WERI-Rb-1 (cell line): ENCODE measurements at regions not wholly inside any gene's neighbourhood (a gene's known extent, or its start where the extent isn't known, plus 50 kb on each side); places are given as distances from the start of the nearest gene placed in this dataset.
A peak's percentile ranks its signal among the peaks of the same experiment; 100 is the strongest.

ENCODE experiments used
- DNase-seq: peaks from one replicate; pipeline ENCODE4 v3.0.0-alpha.2; 2020
- H3K27ac ChIP-seq: fragments of 250-450 bp; sonication (Bioruptor Pico); 2 replicates; pipeline ENCODE4 v1.5.1; 2020; ENCODE audit warnings: mild to moderate bottlenecking, moderate library complexity
- H3K27me3 ChIP-seq: fragments of 250-450 bp; sonication (Bioruptor Pico); 2 replicates; pipeline ENCODE4 v1.5.1; 2021; ENCODE audit warnings: mild to moderate bottlenecking, low read depth, moderate library complexity; ENCODE audit not compliant: insufficient read depth, severe bottlenecking
- H3K36me3 ChIP-seq: fragments of 250-450 bp; sonication (Bioruptor Pico); 2 replicates; pipeline ENCODE4 v1.5.1; 2020; ENCODE audit warnings: mild to moderate bottlenecking, moderate library complexity
- H3K4me3 ChIP-seq: 2 replicates; pipeline ENCODE4 v1.5.1; 2011; ENCODE audit warnings: low read depth, mild to moderate bottlenecking, control low read depth, low read length
- H3K9me3 ChIP-seq: fragments of 250-450 bp; sonication (Bioruptor Pico); 2 replicates; pipeline ENCODE4 v1.5.1; 2021; ENCODE audit warnings: mild to moderate bottlenecking, moderate library complexity; ENCODE audit not compliant: severe bottlenecking
- TF ChIP-seq, protein P1 (sequence below): IDR thresholded peaks from 2 replicates; pipeline ENCODE4 v1.5.1; 2011; ENCODE audit warnings: low read depth, mild to moderate bottlenecking, control low read depth, inconsistent platforms, low read length

DNA sequence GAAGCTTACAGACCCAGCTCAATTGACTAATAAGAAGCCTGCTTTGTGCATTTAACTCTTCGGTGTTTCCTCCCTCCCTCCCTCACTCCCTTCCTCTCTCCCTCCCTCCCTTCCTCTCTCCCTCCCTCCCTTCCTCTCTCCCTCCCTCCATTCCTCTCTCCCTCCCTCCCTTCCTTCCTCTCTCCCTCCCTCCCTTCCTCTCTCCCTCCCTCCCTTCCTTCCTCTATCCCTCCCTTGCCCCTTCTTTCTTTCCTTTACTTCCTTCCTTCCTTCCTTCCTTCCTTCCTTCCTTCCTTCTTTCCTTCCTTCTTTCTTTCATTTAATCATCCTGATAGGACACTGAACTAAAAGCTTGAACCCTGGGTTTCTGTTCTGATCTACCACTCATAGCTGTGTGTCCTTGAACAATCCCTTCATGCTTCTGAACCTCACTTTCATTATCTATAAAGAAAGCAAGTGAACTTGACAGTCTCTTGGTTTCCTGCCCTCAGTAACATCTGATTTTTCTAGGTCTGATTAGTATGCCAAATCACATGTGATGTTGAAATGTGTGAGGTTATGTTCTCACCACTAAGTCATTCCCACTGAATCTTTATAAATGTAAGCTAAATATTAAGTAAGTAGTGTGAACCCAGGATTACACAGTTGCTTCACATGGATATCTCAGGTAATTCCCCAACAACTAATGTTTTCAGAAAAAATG lies 132.3 kb upstream of the BMP2 start:
- peaks cover 40% of the 10 kb centered on the region for H3K27me3 ChIP-seq
- no peaks in the 10 kb centered on the region for H3K36me3 ChIP-seq
- no peaks in the 10 kb centered on the region for H3K9me3 ChIP-seq
- H3K27ac ChIP-seq, result no peak overlapping the region
- TF ChIP-seq, protein P1, sequence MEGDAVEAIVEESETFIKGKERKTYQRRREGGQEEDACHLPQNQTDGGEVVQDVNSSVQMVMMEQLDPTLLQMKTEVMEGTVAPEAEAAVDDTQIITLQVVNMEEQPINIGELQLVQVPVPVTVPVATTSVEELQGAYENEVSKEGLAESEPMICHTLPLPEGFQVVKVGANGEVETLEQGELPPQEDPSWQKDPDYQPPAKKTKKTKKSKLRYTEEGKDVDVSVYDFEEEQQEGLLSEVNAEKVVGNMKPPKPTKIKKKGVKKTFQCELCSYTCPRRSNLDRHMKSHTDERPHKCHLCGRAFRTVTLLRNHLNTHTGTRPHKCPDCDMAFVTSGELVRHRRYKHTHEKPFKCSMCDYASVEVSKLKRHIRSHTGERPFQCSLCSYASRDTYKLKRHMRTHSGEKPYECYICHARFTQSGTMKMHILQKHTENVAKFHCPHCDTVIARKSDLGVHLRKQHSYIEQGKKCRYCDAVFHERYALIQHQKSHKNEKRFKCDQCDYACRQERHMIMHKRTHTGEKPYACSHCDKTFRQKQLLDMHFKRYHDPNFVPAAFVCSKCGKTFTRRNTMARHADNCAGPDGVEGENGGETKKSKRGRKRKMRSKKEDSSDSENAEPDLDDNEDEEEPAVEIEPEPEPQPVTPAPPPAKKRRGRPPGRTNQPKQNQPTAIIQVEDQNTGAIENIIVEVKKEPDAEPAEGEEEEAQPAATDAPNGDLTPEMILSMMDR, result no peak
- no peak overlapping the region for H3K4me3 ChIP-seq
- DNase-seq, result no peak

DNA sequence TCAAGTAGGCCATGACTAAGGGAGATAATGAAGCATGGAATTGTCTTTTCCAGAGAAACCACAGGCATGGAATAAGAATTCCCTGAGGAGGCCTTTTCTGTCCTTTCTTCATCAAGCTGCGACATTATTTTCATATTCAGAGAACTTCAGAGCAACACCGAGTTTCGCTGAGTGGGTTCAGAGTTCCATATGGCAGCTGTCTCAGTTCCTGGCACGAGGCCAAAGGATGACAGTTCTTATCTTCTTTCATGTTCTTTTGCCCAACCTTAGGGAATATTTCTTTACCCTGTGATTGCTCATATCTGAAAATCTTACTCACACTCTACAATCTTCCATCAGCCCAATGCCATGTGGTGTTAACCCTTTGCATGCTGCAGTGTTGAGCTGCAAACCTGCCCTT lies 135.3 kb upstream of the BMP2 start:
- Histone ChIP-seq H3K36me3 (no peaks in the 10 kb centered on the region), H3K9me3 (no peaks in the 10 kb centered on the region), H3K4me3 (no peak overlapping the region), H3K27me3 (peaks cover 48% of the 10 kb centered on the region), H3K27ac (no peak overlapping the region)
- TF ChIP-seq, protein P1, result no peak
- DNase-seq, result no peak

DNA sequence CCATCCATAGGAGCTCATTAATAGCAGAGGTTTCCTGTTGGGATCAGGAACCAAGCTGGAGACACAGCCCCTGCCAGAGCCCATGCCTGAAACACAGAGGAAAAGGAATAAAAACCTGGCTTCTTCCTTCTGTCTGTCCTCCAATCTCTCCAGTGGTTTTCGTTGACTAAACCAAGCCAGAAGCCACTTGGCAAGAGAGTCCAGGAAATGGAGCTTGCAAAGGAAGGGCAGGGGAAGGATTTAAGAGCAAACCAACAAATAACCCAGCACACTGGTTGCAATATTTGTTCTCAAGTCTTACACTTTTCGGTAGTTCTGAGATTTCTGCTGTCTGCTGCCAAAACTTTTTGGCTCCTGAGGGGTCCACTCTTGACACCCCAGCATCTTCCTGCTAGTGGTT lies 137.0 kb upstream of the BMP2 start:
- no peak overlapping the region for H3K27ac ChIP-seq
- no peaks in the 10 kb centered on the region for H3K36me3 ChIP-seq
- no peak for DNase-seq
- peaks cover 40% of the 10 kb centered on the region for H3K27me3 ChIP-seq
- no peak overlapping the region for H3K4me3 ChIP-seq
- TF ChIP-seq, protein P1, result no peak
- H3K9me3 ChIP-seq, result no peaks in the 10 kb centered on the region

DNA sequence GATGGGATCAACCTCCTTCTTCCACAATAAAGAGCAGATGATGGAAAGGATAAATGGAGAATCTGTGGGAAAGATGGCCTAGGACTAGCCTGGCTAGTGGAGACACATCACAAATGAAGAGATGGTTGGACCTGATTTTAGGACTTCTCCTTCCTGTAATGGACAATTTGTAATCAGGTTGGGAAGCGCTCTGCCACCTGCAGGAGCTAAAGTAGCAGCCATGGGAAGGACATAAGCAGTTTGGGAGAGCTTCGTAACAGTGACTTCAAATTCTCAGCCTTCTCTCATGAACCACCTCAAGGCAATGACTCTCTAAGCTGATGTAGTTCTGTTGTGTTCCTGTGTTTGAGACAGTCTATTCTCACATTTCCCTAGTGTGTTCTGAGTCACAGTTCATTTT lies 137.9 kb upstream of the BMP2 start:
- DNase-seq, result no peak
- Histone ChIP-seq H3K27ac (no peak overlapping the region), H3K9me3 (no peaks in the 10 kb centered on the region), H3K27me3 (peaks cover 36% of the 10 kb centered on the region), H3K36me3 (no peaks in the 10 kb centered on the region), H3K4me3 (no peak overlapping the region)
- TF ChIP-seq, protein P1, result no peak

DNA sequence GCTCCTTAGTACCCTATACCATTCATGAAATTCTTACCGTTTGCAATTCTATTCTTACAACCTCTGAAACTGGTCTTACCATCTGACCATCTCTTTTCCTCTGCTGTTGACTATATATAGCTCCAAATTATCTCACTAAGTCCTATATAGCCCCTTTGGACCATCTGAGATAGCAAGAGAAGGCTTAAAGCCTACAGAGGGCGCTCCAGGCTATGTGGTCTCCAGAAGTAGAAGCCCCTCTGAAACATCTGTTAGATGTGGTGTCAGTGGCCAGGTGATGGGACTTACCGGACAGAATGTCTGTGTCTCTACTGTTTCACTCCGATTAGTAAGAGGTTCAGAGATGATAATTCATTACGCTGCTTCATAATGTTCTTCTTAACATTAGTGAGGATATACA lies 140.7 kb upstream of the BMP2 start:
- TF ChIP-seq, protein P1, result peak; percentile 5; the same call in 1 of the 2 replicates
- no peak overlapping the region for H3K4me3 ChIP-seq
- DNase-seq, result no peak
- peaks cover 18% of the 10 kb centered on the region for H3K27me3 ChIP-seq
- H3K9me3 ChIP-seq, result no peaks in the 10 kb centered on the region
- H3K36me3 ChIP-seq, result no peaks in the 10 kb centered on the region
- H3K27ac ChIP-seq, result no peak overlapping the region

DNA sequence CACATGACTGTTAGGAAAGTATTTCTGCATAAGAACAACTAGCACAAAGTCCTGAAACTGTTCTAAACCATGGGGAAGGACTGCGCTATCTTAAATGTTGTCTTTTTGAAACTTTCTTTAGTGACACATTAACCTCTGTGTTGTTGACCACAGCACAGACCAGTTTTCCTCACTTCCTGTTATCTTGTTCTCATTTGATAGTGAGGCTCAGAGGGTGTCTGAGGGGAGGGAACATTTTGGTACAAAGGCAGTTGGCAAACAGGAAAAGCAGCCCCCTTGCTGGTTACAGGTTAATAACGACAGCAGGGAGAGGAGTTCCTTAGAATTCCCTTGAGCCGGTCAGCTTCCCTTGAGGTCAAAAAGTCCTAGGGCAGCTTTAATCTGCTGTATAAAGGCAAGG lies 143.5 kb upstream of the BMP2 start:
- TF ChIP-seq, protein P1, result no peak
- no peaks in the 10 kb centered on the region for H3K9me3 ChIP-seq
- H3K36me3 ChIP-seq, result no peaks in the 10 kb centered on the region
- H3K27me3 ChIP-seq, result peaks cover 10% of the 10 kb centered on the region
- DNase-seq, result no peak
- no peak overlapping the region for H3K27ac ChIP-seq
- H3K4me3 ChIP-seq, result no peak overlapping the region
